ENCODE measurements at regions not wholly inside any gene's neighbourhood (a gene's known extent, or its start where the extent isn't known, plus 50 kb on each side); places are given as distances from the start of the nearest gene placed in this dataset.

GRCh38 chr11:104523611-104524010 is 359.7 kb upstream of the PDGFD start:
- TF ChIP-seq REST (IDR thresholded peaks at IDR 0.05; ENCODE audit: insufficient read depth in 1 of 2, low read depth in 2 of 2, low read length in 2 of 2) (no peak), POLR2AphosphoS5 (IDR thresholded peaks at IDR 0.05; ENCODE audit: low read depth, low read length) (no peak), SIN3A (IDR thresholded peaks at IDR 0.05; ENCODE audit: borderline replicate concordance, insufficient read depth, low read length) (no peak), TAF1 (IDR thresholded peaks at IDR 0.05; ENCODE audit: borderline replicate concordance, insufficient read depth, low read length) (no peak)
